Type B pancreatic cell (in vitro differentiated cells): ENCODE measurements at regions not wholly inside any gene's neighbourhood (a gene's known extent, or its start where the extent isn't known, plus 50 kb on each side); places are given as distances from the start of the nearest gene placed in this dataset.
"Not testable (repeated sequence)": the region's sequence is repeated elsewhere in the genome, so short reads cannot be mapped to it uniquely, and the experiment has no call there.

Experiments used
- DNase-seq: peaks from one replicate; pipeline ENCODE4 v3.0.0; 2021; ENCODE audit warnings: mixed read lengths; ENCODE audit not compliant: unreplicated experiment; ENCODE audit errors: extremely low spot score
- H3K27ac Mint-ChIP-seq: 2 replicates; pipeline ENCODE4 v1.8.0; 2021; ENCODE audit warnings: mild to moderate bottlenecking, mixed read lengths
- H3K27me3 Mint-ChIP-seq: 2 replicates; pipeline ENCODE4 v1.8.0; 2021; ENCODE audit warnings: mixed read lengths
- H3K36me3 Mint-ChIP-seq: 2 replicates; pipeline ENCODE4 v1.8.0; 2021; ENCODE audit warnings: mixed read lengths
- H3K4me1 Mint-ChIP-seq: one replicate; pipeline ENCODE4 v1.8.0; 2021; ENCODE audit warnings: mixed read lengths; ENCODE audit not compliant: unreplicated experiment
- H3K4me3 Mint-ChIP-seq: 2 replicates; pipeline ENCODE4 v1.8.0; 2021; ENCODE audit warnings: mild to moderate bottlenecking, mixed read lengths
- H3K9me3 Mint-ChIP-seq: 2 replicates; pipeline ENCODE4 v1.8.0; 2021; ENCODE audit warnings: mixed read lengths
- TF ChIP-seq, protein P1 (sequence below): fragments of 200-600 bp; sonication (generic); conservative IDR thresholded peaks from 2 replicates; pipeline ENCODE4 v1.5.0; 2021; ENCODE audit warnings: antibody characterized with exemption, mild to moderate bottlenecking

DNA sequence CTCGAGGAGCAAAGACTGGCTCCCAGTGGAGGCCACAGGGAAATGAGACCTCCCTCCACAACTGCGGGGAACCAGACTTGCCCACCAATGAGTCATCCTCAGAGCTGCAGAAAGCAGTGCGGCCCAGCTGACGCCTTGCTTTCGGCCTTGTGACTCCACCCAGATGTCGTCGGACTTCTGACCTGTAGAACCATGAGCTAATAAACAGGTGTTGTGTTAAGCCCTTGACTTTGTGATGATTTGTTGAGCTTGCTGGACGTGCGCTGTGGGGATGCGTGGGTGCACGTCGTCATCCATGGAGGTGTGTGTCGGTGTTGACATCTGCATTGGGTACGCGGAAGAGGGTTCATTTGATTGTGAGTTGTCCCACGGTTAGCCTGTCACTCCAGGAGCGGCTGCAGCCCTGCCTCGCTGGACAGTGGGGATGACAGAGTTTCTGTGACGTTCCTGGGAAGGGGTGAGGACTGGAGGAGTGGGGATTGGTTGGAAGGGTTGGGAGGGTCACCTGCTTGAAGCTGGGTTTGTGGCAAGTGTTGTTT, 154.1 kb downstream of the SH3BP4 start:
- Mint-ChIP-seq H3K27ac (no peak overlapping the region), H3K4me3 (no peak overlapping the region), H3K9me3 (no peaks in the 10 kb centered on the region), H3K27me3 (peaks cover 9% of the 10 kb centered on the region), H3K36me3 (no peaks in the 10 kb centered on the region), H3K4me1 (peaks cover 19% of the 10 kb centered on the region)
- TF ChIP-seq, protein P1, sequence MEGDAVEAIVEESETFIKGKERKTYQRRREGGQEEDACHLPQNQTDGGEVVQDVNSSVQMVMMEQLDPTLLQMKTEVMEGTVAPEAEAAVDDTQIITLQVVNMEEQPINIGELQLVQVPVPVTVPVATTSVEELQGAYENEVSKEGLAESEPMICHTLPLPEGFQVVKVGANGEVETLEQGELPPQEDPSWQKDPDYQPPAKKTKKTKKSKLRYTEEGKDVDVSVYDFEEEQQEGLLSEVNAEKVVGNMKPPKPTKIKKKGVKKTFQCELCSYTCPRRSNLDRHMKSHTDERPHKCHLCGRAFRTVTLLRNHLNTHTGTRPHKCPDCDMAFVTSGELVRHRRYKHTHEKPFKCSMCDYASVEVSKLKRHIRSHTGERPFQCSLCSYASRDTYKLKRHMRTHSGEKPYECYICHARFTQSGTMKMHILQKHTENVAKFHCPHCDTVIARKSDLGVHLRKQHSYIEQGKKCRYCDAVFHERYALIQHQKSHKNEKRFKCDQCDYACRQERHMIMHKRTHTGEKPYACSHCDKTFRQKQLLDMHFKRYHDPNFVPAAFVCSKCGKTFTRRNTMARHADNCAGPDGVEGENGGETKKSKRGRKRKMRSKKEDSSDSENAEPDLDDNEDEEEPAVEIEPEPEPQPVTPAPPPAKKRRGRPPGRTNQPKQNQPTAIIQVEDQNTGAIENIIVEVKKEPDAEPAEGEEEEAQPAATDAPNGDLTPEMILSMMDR = no peak
- DNase-seq = no peak

DNA sequence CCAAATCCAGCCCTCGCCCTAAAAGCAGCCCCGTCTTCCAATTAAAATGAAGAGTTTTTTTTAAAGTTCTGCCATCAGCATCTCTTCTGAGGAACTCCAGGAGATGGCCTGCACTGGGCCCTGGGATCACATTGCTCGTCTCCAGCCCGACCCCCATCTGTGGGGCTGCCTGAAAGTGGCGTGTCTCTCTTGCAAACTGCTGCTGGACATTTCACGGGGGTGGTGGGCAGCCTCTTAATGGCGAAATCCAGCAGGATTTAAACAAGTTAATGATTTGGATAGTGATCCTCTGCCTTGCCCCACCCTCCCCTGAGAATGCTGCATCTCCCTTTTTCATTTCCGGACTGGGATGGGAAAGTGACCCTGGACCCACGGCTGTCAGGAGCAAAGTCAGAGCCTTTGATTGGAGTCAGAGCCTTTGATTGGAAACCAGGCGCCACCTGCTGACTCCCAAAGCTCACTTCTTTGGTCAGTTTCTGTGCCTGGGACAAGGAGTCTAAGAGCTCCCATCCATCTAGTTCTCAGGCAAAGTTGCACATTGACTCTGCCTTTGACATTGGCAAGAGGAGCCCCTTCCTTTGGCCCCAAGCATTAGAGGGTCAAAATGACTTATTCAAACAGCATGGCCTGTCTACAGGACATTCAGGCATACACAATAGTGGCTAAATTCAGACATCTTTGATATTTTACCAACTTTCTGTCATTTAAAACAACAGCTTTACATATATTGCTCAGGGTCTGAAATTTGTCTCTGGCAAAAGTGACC, 155.2 kb downstream of the SH3BP4 start:
- DNase-seq = no peak
- H3K27me3 Mint-ChIP-seq = peaks cover 9% of the 10 kb centered on the region
- no peaks in the 10 kb centered on the region for H3K9me3 Mint-ChIP-seq
- no peak overlapping the region for H3K27ac Mint-ChIP-seq
- H3K4me1 Mint-ChIP-seq = peaks cover 19% of the 10 kb centered on the region
- TF ChIP-seq, protein P1 = peak; percentile 80
- no peak overlapping the region for H3K4me3 Mint-ChIP-seq
- H3K36me3 Mint-ChIP-seq = no peaks in the 10 kb centered on the region

DNA sequence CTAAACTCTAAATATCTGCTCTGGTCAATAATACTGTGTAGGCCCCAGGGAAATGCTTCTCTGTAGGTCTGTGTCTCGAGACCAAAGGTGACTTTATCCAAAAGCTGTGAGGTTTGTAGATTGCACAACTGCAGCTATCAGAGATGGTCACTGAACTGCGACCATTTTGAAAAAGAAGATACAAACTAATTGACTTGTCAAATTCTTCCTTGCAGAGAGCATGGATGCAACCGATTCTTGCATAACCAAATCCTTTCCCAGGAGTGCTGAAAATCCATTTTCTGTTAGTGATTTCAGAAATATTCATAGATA, 155.8 kb downstream of the SH3BP4 start:
- peaks cover 19% of the 10 kb centered on the region for H3K4me1 Mint-ChIP-seq
- H3K4me3 Mint-ChIP-seq = no peak overlapping the region
- TF ChIP-seq, protein P1 = no peak
- H3K9me3 Mint-ChIP-seq = no peaks in the 10 kb centered on the region
- peaks cover 6% of the 10 kb centered on the region for H3K27me3 Mint-ChIP-seq
- no peak for DNase-seq
- no peaks in the 10 kb centered on the region for H3K36me3 Mint-ChIP-seq
- no peak overlapping the region for H3K27ac Mint-ChIP-seq

DNA sequence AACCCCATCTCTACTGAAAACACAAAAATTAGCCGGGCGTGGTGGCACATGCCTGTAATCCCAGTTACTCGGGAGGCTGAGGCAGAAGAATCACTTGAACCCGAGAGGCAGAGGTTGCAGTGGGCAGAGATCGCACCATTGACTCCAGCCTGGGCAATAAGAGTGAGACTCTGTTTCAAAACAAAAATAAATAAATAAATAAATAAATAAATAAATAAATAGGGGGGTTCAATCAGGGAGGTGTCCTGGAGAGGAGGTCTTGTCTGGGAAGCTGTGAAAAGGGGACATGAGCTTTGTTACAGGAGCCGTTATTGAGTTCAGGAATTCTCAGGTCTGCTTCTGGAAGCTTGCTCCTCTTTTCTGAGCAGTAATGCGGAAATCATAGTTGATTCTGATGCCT, 157.7 kb downstream of the SH3BP4 start:
- not testable (repeated sequence) for H3K27ac Mint-ChIP-seq, DNase-seq, H3K9me3 Mint-ChIP-seq, H3K36me3 Mint-ChIP-seq, H3K4me3 Mint-ChIP-seq, H3K27me3 Mint-ChIP-seq
- H3K4me1 Mint-ChIP-seq = peaks cover 19% of the 10 kb centered on the region

DNA sequence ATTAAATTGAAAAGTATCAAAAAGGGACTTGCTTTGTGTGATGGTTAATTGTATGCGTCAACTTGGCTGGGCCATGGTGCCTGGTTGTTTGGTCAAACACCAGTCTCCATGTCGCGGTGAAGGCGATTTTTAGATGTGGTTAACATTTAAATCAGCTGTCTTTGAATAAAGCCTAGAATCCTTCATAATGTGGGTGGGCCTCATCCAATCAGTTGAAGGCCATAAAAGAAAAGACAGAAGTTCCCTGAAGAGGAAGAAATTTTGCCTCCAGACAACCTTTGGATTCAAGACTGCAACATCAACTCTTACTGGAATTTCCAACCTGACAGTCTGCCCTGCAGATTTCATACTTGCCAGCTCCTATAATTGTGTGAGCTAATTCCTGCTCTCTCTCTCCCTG, 160.5 kb downstream of the SH3BP4 start:
- no peak for DNase-seq
- no peaks in the 10 kb centered on the region for H3K9me3 Mint-ChIP-seq
- TF ChIP-seq, protein P1 = no peak
- H3K27ac Mint-ChIP-seq = no peak overlapping the region
- no peak overlapping the region for H3K4me3 Mint-ChIP-seq
- no peaks in the 10 kb centered on the region for H3K36me3 Mint-ChIP-seq
- H3K27me3 Mint-ChIP-seq = no peaks in the 10 kb centered on the region
- H3K4me1 Mint-ChIP-seq = peaks cover 5% of the 10 kb centered on the region

DNA sequence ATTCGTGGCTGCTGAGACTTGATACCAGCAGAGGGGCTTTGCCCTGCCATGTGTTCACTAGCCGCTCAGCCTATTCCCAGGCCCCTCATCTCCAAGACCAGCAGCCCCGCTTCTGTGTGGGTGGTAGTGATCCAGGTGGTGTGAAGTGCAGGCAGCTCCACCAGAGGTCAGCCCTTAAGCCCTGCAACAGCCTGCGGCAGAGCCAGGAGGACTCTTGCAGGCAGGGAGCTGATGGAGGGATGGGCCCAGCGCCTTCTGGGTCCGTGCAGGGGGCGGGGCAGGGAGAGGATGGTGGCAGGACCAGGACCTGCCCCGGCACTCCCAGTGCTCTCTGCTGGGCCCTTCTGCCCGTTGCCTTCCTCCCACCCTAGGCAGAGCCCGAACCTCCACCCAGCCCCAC, 162.0 kb downstream of the SH3BP4 start:
- Mint-ChIP-seq H3K27me3 (no peaks in the 10 kb centered on the region), H3K36me3 (no peaks in the 10 kb centered on the region), H3K9me3 (no peaks in the 10 kb centered on the region), H3K27ac (no peak overlapping the region), H3K4me3 (no peak overlapping the region), H3K4me1 (peaks cover 5% of the 10 kb centered on the region)
- TF ChIP-seq, protein P1 = no peak
- DNase-seq = no peak
